NAMALWA (cell line): ENCODE measurements at regions not wholly inside any gene's neighbourhood (a gene's known extent, or its start where the extent isn't known, plus 50 kb on each side); places are given as distances from the start of the nearest gene placed in this dataset.

ENCODE experiments used
- DNase-seq: peaks from one replicate; pipeline ENCODE4 v3.0.0-alpha.2; 2015; ENCODE audit warnings: low spot score

DNA sequence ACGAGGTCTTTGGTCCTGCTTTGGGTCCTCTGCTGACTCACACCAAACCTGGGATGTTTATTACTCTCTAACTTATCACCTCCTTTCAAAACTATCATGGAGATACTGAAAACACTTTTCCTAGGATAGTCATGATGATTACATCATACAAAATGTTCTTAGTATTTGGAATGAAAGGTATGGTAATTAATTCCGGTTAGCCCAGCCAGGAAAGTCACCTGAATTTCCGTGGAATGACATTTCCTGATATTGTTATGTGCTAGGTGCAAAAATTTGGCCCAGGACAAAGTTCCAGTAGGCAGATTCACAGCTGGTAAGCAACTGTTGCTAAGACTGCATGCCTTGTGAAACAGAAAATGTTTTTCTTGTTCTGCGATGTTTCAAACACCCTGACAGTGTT is 203.4 kb downstream of the ZNF648 start:
- DNase-seq, result no peak
